HCT116 (cell line): ENCODE measurements at regions not wholly inside any gene's neighbourhood (a gene's known extent, or its start where the extent isn't known, plus 50 kb on each side); places are given as distances from the start of the nearest gene placed in this dataset.

ENCODE experiments used
- FOSL1 ChIP-seq: IDR thresholded peaks from 2 replicates; pipeline ENCODE4 v1.6.1; 2012; ENCODE audit warnings: low read depth
- SP1 ChIP-seq: IDR thresholded peaks from 2 replicates; pipeline ENCODE4 v1.6.1; 2012; ENCODE audit warnings: low read depth
- TF ChIP-seq, protein P1 (sequence below), 3 experiments: fragments of 200-600 bp in 1 of 3; sonication (generic) in 1 of 3; IDR thresholded peaks in 2 of 3; conservative IDR thresholded peaks in 1 of 3; 2 replicates each; pipeline ENCODE4 v1.5.1; 2012 to 2017; ENCODE audit warnings: low read depth in 2 of 3, low read length in 2 of 3, antibody characterized with exemption in 1 of 3, borderline replicate concordance in 1 of 3, control low read depth in 1 of 3, mild to moderate bottlenecking in 1 of 3, mixed read lengths in 1 of 3, mixed run types in 1 of 3, moderate library complexity in 1 of 3; ENCODE audit not compliant: insufficient read depth in 1 of 3

- TF ChIP-seq, protein P1, sequence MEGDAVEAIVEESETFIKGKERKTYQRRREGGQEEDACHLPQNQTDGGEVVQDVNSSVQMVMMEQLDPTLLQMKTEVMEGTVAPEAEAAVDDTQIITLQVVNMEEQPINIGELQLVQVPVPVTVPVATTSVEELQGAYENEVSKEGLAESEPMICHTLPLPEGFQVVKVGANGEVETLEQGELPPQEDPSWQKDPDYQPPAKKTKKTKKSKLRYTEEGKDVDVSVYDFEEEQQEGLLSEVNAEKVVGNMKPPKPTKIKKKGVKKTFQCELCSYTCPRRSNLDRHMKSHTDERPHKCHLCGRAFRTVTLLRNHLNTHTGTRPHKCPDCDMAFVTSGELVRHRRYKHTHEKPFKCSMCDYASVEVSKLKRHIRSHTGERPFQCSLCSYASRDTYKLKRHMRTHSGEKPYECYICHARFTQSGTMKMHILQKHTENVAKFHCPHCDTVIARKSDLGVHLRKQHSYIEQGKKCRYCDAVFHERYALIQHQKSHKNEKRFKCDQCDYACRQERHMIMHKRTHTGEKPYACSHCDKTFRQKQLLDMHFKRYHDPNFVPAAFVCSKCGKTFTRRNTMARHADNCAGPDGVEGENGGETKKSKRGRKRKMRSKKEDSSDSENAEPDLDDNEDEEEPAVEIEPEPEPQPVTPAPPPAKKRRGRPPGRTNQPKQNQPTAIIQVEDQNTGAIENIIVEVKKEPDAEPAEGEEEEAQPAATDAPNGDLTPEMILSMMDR (IDR thresholded peaks at IDR 0.05 in 2 of 3, conservative IDR thresholded peaks at IDR 0.05 in 1 of 3; ENCODE audit: borderline replicate concordance in 1 of 3, insufficient read depth in 1 of 3, low read depth in 2 of 3, low read length in 2 of 3): no peak
- TF ChIP-seq SP1 (no peak), FOSL1 (no peak)
These were observed 370.2 kb upstream of the TMTC1 start for GRCh38 chr12:30153981-30154380.
